H9 (cell line): ENCODE measurements at regions not wholly inside any gene's neighbourhood (a gene's known extent, or its start where the extent isn't known, plus 50 kb on each side); places are given as distances from the start of the nearest gene placed in this dataset.

Experiments
- DNase-seq: peaks from one replicate; pipeline ENCODE4 v3.0.0-alpha.2; 2017
- H2AFZ ChIP-seq: one replicate; pipeline ENCODE4 v1.6.1; 2013; ENCODE audit warnings: mild to moderate bottlenecking, low read length, control low read depth, moderate library complexity
- H2AK5ac ChIP-seq: 2 replicates; pipeline ENCODE4 v1.6.1; 2013; ENCODE audit warnings: low read length, control low read depth, mixed read lengths; ENCODE audit not compliant: insufficient read length
- H2BK120ac ChIP-seq: one replicate; pipeline ENCODE4 v1.6.1; 2013; ENCODE audit warnings: low read depth, mild to moderate bottlenecking, low read length, control low read depth, inconsistent platforms; ENCODE audit not compliant: poor library complexity, severe bottlenecking
- H2BK12ac ChIP-seq: 2 replicates; pipeline ENCODE4 v1.6.1; 2013; ENCODE audit warnings: low read length, control low read depth, mixed read lengths, low read depth; ENCODE audit not compliant: insufficient read length
- H2BK15ac ChIP-seq: 2 replicates; pipeline ENCODE4 v1.6.1; 2013; ENCODE audit warnings: low read depth, low read length, control low read depth
- H2BK20ac ChIP-seq: one replicate; pipeline ENCODE4 v1.6.1; 2013; ENCODE audit warnings: low read depth, mild to moderate bottlenecking, low read length, control low read depth, inconsistent platforms; ENCODE audit not compliant: poor library complexity, severe bottlenecking
- H2BK5ac ChIP-seq: 2 replicates; pipeline ENCODE4 v1.6.1; 2013; ENCODE audit warnings: low read length, control low read depth, mixed read lengths; ENCODE audit not compliant: insufficient read length
- H3K14ac ChIP-seq: 2 replicates; pipeline ENCODE4 v1.6.1; 2013; ENCODE audit warnings: low read length, control low read depth; ENCODE audit not compliant: insufficient read depth
- H3K18ac ChIP-seq: 2 replicates; pipeline ENCODE4 v1.6.1; 2013; ENCODE audit warnings: low read depth, mild to moderate bottlenecking, mixed read lengths, low read length, control low read depth; ENCODE audit not compliant: insufficient read length
- H3K23ac ChIP-seq: 2 replicates; pipeline ENCODE4 v1.6.1; 2013; ENCODE audit warnings: low read length, control low read depth, mixed read lengths, low read depth; ENCODE audit not compliant: insufficient read length
- H3K23me2 ChIP-seq: 2 replicates; pipeline ENCODE4 v1.6.1; 2013; ENCODE audit warnings: low read depth, mild to moderate bottlenecking, mixed read lengths, low read length, control low read depth; ENCODE audit not compliant: insufficient read length, poor library complexity, severe bottlenecking
- H3K27ac ChIP-seq: 2 replicates; pipeline ENCODE4 v1.5.1; 2013; ENCODE audit warnings: low read length, control low read depth, mixed read lengths, low read depth; ENCODE audit not compliant: insufficient read length
- H3K27me3 ChIP-seq: 2 replicates; pipeline ENCODE4 v1.6.1; 2013; ENCODE audit warnings: low read length, control low read depth, inconsistent platforms; ENCODE audit not compliant: insufficient read depth
- H3K4ac ChIP-seq: 2 replicates; pipeline ENCODE4 v1.6.1; 2013; ENCODE audit warnings: low read depth, mild to moderate bottlenecking, control low read depth, inconsistent platforms, low read length, moderate library complexity
- H3K4me1 ChIP-seq: 2 replicates; pipeline ENCODE4 v1.6.1; 2013; ENCODE audit warnings: low read length, control low read depth, inconsistent platforms; ENCODE audit not compliant: insufficient read depth
- H3K4me2 ChIP-seq: 2 replicates; pipeline ENCODE4 v1.6.1; 2013; ENCODE audit warnings: low read length, control low read depth, mixed read lengths; ENCODE audit not compliant: insufficient read length, insufficient read depth
- H3K56ac ChIP-seq: 2 replicates; pipeline ENCODE4 v1.6.1; 2013; ENCODE audit warnings: low read depth, mild to moderate bottlenecking, mixed read lengths, low read length, control low read depth; ENCODE audit not compliant: insufficient read length
- H3K79me1 ChIP-seq: 2 replicates; pipeline ENCODE4 v1.6.1; 2013; ENCODE audit warnings: low read depth, mild to moderate bottlenecking, moderate library complexity, low read length, control low read depth, inconsistent platforms; ENCODE audit not compliant: insufficient read depth, poor library complexity, severe bottlenecking
- H3K79me2 ChIP-seq: 2 replicates; pipeline ENCODE4 v1.6.1; 2013; ENCODE audit warnings: low read length, control low read depth, inconsistent platforms; ENCODE audit not compliant: insufficient read depth
- H3K9ac ChIP-seq: 2 replicates; pipeline ENCODE4 v1.6.1; 2013; ENCODE audit warnings: low read length, control low read depth, mixed read lengths; ENCODE audit not compliant: insufficient read length; ENCODE audit errors: extremely low read depth
- H3K9me3 ChIP-seq: one replicate; pipeline ENCODE4 v1.6.1; 2013; ENCODE audit warnings: low read depth, low read length, inconsistent platforms; ENCODE audit not compliant: control insufficient read depth
- H3T11ph ChIP-seq: one replicate; pipeline ENCODE4 v1.6.1; 2013; ENCODE audit warnings: mild to moderate bottlenecking, low read length, control low read depth, inconsistent platforms
- H4K20me1 ChIP-seq: one replicate; pipeline ENCODE4 v1.6.1; 2013; ENCODE audit not compliant: control insufficient read depth, insufficient read length, insufficient read depth
- H4K5ac ChIP-seq: 2 replicates; pipeline ENCODE4 v1.6.1; 2013; ENCODE audit warnings: low read depth, mild to moderate bottlenecking, mixed read lengths, low read length, control low read depth; ENCODE audit not compliant: insufficient read length
- H4K8ac ChIP-seq: replicated peaks from 2 replicates; pipeline ENCODE4 v1.6.1; 2013; ENCODE audit warnings: low read length, control low read depth, mixed read lengths, low read depth; ENCODE audit not compliant: insufficient read length
- H4K91ac ChIP-seq: 2 replicates; pipeline ENCODE4 v1.6.1; 2013; ENCODE audit warnings: low read depth, mild to moderate bottlenecking, moderate library complexity, mixed read lengths, low read length, control low read depth; ENCODE audit not compliant: insufficient read length
- H3K27ac Mint-ChIP-seq, 3 experiments: 2 replicates in 2 of 3; 3 replicates in 1 of 3; pipeline ENCODE4 v1.8.0; 2020 to 2021; ENCODE audit warnings: mixed read lengths in 3 of 3, mild to moderate bottlenecking in 1 of 3, moderate library complexity in 1 of 3
- H3K27me3 Mint-ChIP-seq: 2 replicates; pipeline ENCODE4 v1.8.0; 2021; ENCODE audit warnings: low read depth, mild to moderate bottlenecking, moderate library complexity, mixed read lengths
- H3K36me3 Mint-ChIP-seq, 3 experiments: 2 replicates in 2 of 3; 3 replicates in 1 of 3; pipeline ENCODE4 v1.8.0; 2020 to 2021; ENCODE audit warnings: low read depth in 3 of 3, mixed read lengths in 3 of 3; ENCODE audit not compliant: insufficient read depth in 1 of 3
- H3K4me1 Mint-ChIP-seq, 2 experiments: 2 replicates each; pipeline ENCODE4 v1.8.0; 2020; ENCODE audit warnings: mixed read lengths in 2 of 2
- H3K4me3 Mint-ChIP-seq, 2 experiments: 2 replicates in 1 of 2; 3 replicates in 1 of 2; pipeline ENCODE4 v1.8.0; 2020 to 2021; ENCODE audit warnings: mild to moderate bottlenecking in 2 of 2, mixed read lengths in 2 of 2, moderate library complexity in 1 of 2
- H3K9me3 Mint-ChIP-seq, 2 experiments: 2 replicates in 1 of 2; 3 replicates in 1 of 2; pipeline ENCODE4 v1.8.0; 2020; ENCODE audit warnings: mild to moderate bottlenecking in 2 of 2, mixed read lengths in 2 of 2, moderate library complexity in 1 of 2
- WGBS: extraction: QIAGEN DNeasy Blood & Tissue Kit; methylation state at CpG from one replicate; pipeline ENCODE4 v1.1.7; 2013; ENCODE audit warnings: missing lambda C conversion rate, low lambda C conversion rate, mixed read lengths; ENCODE audit not compliant: insufficient read length; ENCODE audit errors: extremely low coverage; 5-methylcytosine and 5-hydroxymethylcytosine counted together
- TF ChIP-seq, protein P1 (sequence below): fragments of 200-600 bp; sonication (generic); conservative IDR thresholded peaks from 3 replicates; pipeline ENCODE4 v1.8.0; 2021; ENCODE audit warnings: antibody characterized with exemption, mild to moderate bottlenecking

GRCh38 chr10:35797187-35797586, 155.1 kb upstream of the FZD8 start:
- H3K9ac ChIP-seq = no peak overlapping the region
- no peak overlapping the region for H3T11ph ChIP-seq
- H3K79me1 ChIP-seq = no peaks in the 10 kb centered on the region
- no peak overlapping the region for H3K56ac ChIP-seq
- H3K27me3 Mint-ChIP-seq = no peaks in the 10 kb centered on the region
- no peak overlapping the region for H3K4me2 ChIP-seq
- no peaks in the 10 kb centered on the region for H3K79me2 ChIP-seq
- no peak overlapping the region for H2BK12ac ChIP-seq
- H3K4ac ChIP-seq = no peak overlapping the region
- no peaks in the 10 kb centered on the region; a peak in 1 of 5 replicates for H3K9me3 Mint-ChIP-seq
- H3K4me1 Mint-ChIP-seq = no peaks in the 10 kb centered on the region
- H3K27me3 ChIP-seq = no peaks in the 10 kb centered on the region
- H3K27ac ChIP-seq = no peak overlapping the region
- TF ChIP-seq, protein P1, sequence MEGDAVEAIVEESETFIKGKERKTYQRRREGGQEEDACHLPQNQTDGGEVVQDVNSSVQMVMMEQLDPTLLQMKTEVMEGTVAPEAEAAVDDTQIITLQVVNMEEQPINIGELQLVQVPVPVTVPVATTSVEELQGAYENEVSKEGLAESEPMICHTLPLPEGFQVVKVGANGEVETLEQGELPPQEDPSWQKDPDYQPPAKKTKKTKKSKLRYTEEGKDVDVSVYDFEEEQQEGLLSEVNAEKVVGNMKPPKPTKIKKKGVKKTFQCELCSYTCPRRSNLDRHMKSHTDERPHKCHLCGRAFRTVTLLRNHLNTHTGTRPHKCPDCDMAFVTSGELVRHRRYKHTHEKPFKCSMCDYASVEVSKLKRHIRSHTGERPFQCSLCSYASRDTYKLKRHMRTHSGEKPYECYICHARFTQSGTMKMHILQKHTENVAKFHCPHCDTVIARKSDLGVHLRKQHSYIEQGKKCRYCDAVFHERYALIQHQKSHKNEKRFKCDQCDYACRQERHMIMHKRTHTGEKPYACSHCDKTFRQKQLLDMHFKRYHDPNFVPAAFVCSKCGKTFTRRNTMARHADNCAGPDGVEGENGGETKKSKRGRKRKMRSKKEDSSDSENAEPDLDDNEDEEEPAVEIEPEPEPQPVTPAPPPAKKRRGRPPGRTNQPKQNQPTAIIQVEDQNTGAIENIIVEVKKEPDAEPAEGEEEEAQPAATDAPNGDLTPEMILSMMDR = no peak
- H2AFZ ChIP-seq = no peak overlapping the region
- no peaks in the 10 kb centered on the region for H3K9me3 ChIP-seq
- H2BK20ac ChIP-seq = no peak overlapping the region
- DNase-seq = no peak
- H4K91ac ChIP-seq = no peak overlapping the region
- no peak overlapping the region for H2BK15ac ChIP-seq
- peaks cover 0 to 2% (median 0%) of the 10 kb centered on the region in 3 experiments; a peak in 2 of 7 replicates for H3K36me3 Mint-ChIP-seq
- H2AK5ac ChIP-seq = no peak overlapping the region
- no peaks in the 10 kb centered on the region for H3K4me1 ChIP-seq
- no CpG with 5 or more reads among the region's 2 CpGs for WGBS
- H2BK5ac ChIP-seq = no peak overlapping the region
- no peak overlapping the region for H3K14ac ChIP-seq
- no peak overlapping the region for H2BK120ac ChIP-seq
- no peak overlapping the region for H3K4me3 Mint-ChIP-seq
- no peaks in the 10 kb centered on the region for H4K20me1 ChIP-seq
- H3K18ac ChIP-seq = no peak overlapping the region
- no peak overlapping the region for H3K27ac Mint-ChIP-seq
- H4K5ac ChIP-seq = no peak overlapping the region
- no peak overlapping the region for H4K8ac ChIP-seq
- H3K23me2 ChIP-seq = no peaks in the 10 kb centered on the region
- no peak overlapping the region for H3K23ac ChIP-seq
